K562 (cell line): ENCODE measurements at regions not wholly inside any gene's neighbourhood (a gene's known extent, or its start where the extent isn't known, plus 50 kb on each side); places are given as distances from the start of the nearest gene placed in this dataset.

Source experiments
- ATAC-seq: fragments of 200-7000 bp; cut with Tn5 transposase; 3 replicates; pipeline ENCODE4 v1.9.1; 2020; ENCODE audit warnings: moderate library complexity
- BruUV-seq: library from RNA; stranded (reverse); fragments of 400-500 nt; replicated peaks from 2 replicates; lab custom pipeline; 2021; lab: Mats Ljungman, UMichigan
- CTCF ChIA-PET: fragments of 300-600 bp; formaldehyde crosslinking; extraction: SDS; loops from one replicate; lab custom pipeline; 2021; ENCODE audit warnings: low intra/inter-chr PET ratio; lab: Yijun Ruan, JAX
- POLR2A ChIA-PET: fragments of 300-600, 350-650 bp; sonication (Branson Sonifier 250); formaldehyde crosslinking; extraction: SDS; loops from one replicate; lab custom pipeline; 2021; ENCODE audit warnings: antibody characterized with exemption, inconsistent platforms; lab: Yijun Ruan, JAX
- DNase-seq, 4 experiments: peaks; one replicate each; pipeline versions ENCODE4 v3.0.0 to v3.0.0-alpha.2; 2011 to 2018; ENCODE audit warnings: low spot score in 3 of 4, mixed read lengths in 3 of 4; ENCODE audit errors: extremely low read depth in 1 of 4
- FAIRE-seq: peaks from 2 replicates; lab custom pipeline; 2011; peaks lifted over from hg19 to GRCh38; lab: Jason Lieb, UNC
- H2AFZ ChIP-seq: 2 replicates; pipeline ENCODE4 v1.6.0; 2011; ENCODE audit warnings: low read depth, low read length, control low read depth, inconsistent platforms
- H3K27ac ChIP-seq: fragments of 200-600 bp; 3 replicates; pipeline ENCODE4 v1.8.0; 2011; ENCODE audit warnings: low read depth, mild to moderate bottlenecking, control low read depth, inconsistent platforms, low read length, moderate library complexity, mixed read lengths; ENCODE audit errors: extremely low read depth
- H3K27me3 ChIP-seq, 2 experiments: fragments of 300-600 bp in 1 of 2; 2 replicates in 1 of 2; 3 replicates in 1 of 2; pipeline versions ENCODE4 v1.6.0 to v1.8.0; 2011; ENCODE audit warnings: inconsistent platforms in 2 of 2, low read length in 2 of 2, mild to moderate bottlenecking in 1 of 2, mixed read lengths in 1 of 2, moderate library complexity in 1 of 2; ENCODE audit not compliant: control insufficient read depth in 2 of 2, insufficient read depth in 2 of 2
- H3K36me3 ChIP-seq: fragments of 300-600 bp; 3 replicates; pipeline ENCODE4 v1.8.0; 2011; ENCODE audit warnings: mild to moderate bottlenecking, low read length, inconsistent platforms; ENCODE audit not compliant: control insufficient read depth, insufficient read depth
- H3K4me1 ChIP-seq, 2 experiments: fragments of 200-600 bp in 1 of 2; replicated peaks in 1 of 2; 2 replicates in 1 of 2; 3 replicates in 1 of 2; pipeline versions ENCODE4 v1.5.1 to v1.8.0; 2011; ENCODE audit warnings: inconsistent platforms in 2 of 2, low read length in 2 of 2, mild to moderate bottlenecking in 1 of 2, mixed read lengths in 1 of 2, moderate library complexity in 1 of 2; ENCODE audit not compliant: control insufficient read depth in 2 of 2, insufficient read depth in 2 of 2
- H3K4me2 ChIP-seq: 2 replicates; pipeline ENCODE4 v1.6.1; 2011; ENCODE audit warnings: low read length, control low read depth, inconsistent platforms, mixed read lengths; ENCODE audit not compliant: insufficient read depth
- H3K4me3 ChIP-seq: fragments of 200-600 bp; sonication (generic), shearing (Covaris generic); 2 replicates; pipeline ENCODE4 v1.5.1; 2016; ENCODE audit warnings: control low read depth, inconsistent platforms
- H3K79me2 ChIP-seq: fragments of 200-600 bp; 3 replicates; pipeline ENCODE4 v1.8.0; 2011; ENCODE audit warnings: low read length, inconsistent platforms; ENCODE audit not compliant: control insufficient read depth, insufficient read depth
- H3K9ac ChIP-seq, 2 experiments: 2 replicates each; pipeline versions ENCODE4 v1.6.0 to v1.6.1; 2011; ENCODE audit warnings: low read depth in 2 of 2, low read length in 2 of 2, control low read depth in 1 of 2, inconsistent platforms in 1 of 2, mild to moderate bottlenecking in 1 of 2, mixed read lengths in 1 of 2; ENCODE audit not compliant: insufficient read depth in 1 of 2
- H3K9me1 ChIP-seq: one replicate; pipeline ENCODE4 v1.6.0; 2011; ENCODE audit warnings: inconsistent platforms, mild to moderate bottlenecking, low read length, moderate library complexity; ENCODE audit not compliant: control insufficient read depth, insufficient read depth
- H3K9me3 ChIP-seq: replicated peaks from 2 replicates; pipeline ENCODE4 v1.5.1; 2011; ENCODE audit warnings: low read depth, low read length, inconsistent platforms; ENCODE audit not compliant: control insufficient read depth, insufficient read depth
- H4K20me1 ChIP-seq: replicated peaks from 2 replicates; pipeline ENCODE4 v1.6.1; 2011; ENCODE audit warnings: low read length, inconsistent platforms, mixed read lengths; ENCODE audit not compliant: control insufficient read depth, insufficient read depth
- MECOM ChIP-seq: fragments of 250-450 bp; sonication (Bioruptor Pico); IDR thresholded peaks from 2 replicates; pipeline ENCODE4 v1.8.0; 2022; ENCODE audit warnings: inconsistent platforms
- MTA3 ChIP-seq: fragments of 450-650 bp; formaldehyde crosslinking; IDR thresholded peaks from 2 replicates; pipeline ENCODE4 v1.6.1; 2017; ENCODE audit warnings: mild to moderate bottlenecking, borderline replicate concordance
- PCBP2 ChIP-seq: fragments of 200-400 bp; formaldehyde crosslinking; IDR thresholded peaks from 2 replicates; pipeline ENCODE4 v1.6.1; 2018; ENCODE audit warnings: low read length, low read depth, mild to moderate bottlenecking, moderate library complexity; ENCODE audit not compliant: poor library complexity, severe bottlenecking
- RBM25 ChIP-seq: fragments of 200-400 bp; formaldehyde crosslinking; IDR thresholded peaks from 2 replicates; pipeline ENCODE4 v1.6.1; 2018; ENCODE audit warnings: low read length, low read depth, moderate library complexity; ENCODE audit not compliant: severe bottlenecking
- RNF2 ChIP-seq: sonication (generic); IDR thresholded peaks from 2 replicates; pipeline ENCODE4 v1.6.1; 2016
- SETDB1 ChIP-seq: IDR thresholded peaks from one replicate; pipeline ENCODE4 v1.6.1; 2012; ENCODE audit warnings: low read length, control low read depth, inconsistent platforms
- SIRT6 ChIP-seq: IDR thresholded peaks from one replicate; pipeline ENCODE4 v1.6.1; 2012; ENCODE audit warnings: low read depth, mild to moderate bottlenecking, control low read depth, inconsistent platforms, low read length, moderate library complexity
- SMARCE1 ChIP-seq: fragments of 450-650 bp; IDR thresholded peaks from 2 replicates; pipeline ENCODE4 v1.7.1; 2016; ENCODE audit warnings: mild to moderate bottlenecking
- ZNF436 ChIP-seq: fragments of 250-450, 450-650 bp; sonication (Bioruptor Pico); formaldehyde crosslinking; IDR thresholded peaks from 2 replicates; pipeline ENCODE4 v1.7.0; 2020; ENCODE audit warnings: mild to moderate bottlenecking
- ZNF75A ChIP-seq: fragments of 450-650 bp; formaldehyde crosslinking; IDR thresholded peaks from 2 replicates; pipeline ENCODE4 v1.4.0; 2020; ENCODE audit warnings: mild to moderate bottlenecking
- WGBS: fragments of 100-300 bp; shearing (Covaris generic); methylation state at CpG from one replicate; pipeline ENCODE4 v1.1.6; 2016; ENCODE audit warnings: low coverage, mixed read lengths; ENCODE audit not compliant: insufficient coverage; ENCODE audit errors: missing lambda C conversion rate; 5-methylcytosine and 5-hydroxymethylcytosine counted together
- in situ Hi-C: fragments of 300-500 bp; cut with MboI; formaldehyde crosslinking; loops from 4 replicates; pipeline ENCODE4 v1.15.0; 2018; ENCODE audit warnings: inconsistent platforms, mixed read lengths
- intact Hi-C: fragments of 100-400 bp; cut with micrococcal nuclease; formaldehyde crosslinking; loops from 2 replicates; pipeline ENCODE4 v1.14.2; 2022
- TF ChIP-seq, protein P1 (sequence below), 2 experiments: fragments of 450-650 bp; formaldehyde crosslinking in 1 of 2; IDR thresholded peaks; 2 replicates each; pipeline versions ENCODE4 v1.4.0 to v1.6.1; 2014 to 2020; ENCODE audit warnings: mild to moderate bottlenecking in 2 of 2, borderline replicate concordance in 1 of 2, low read depth in 1 of 2
- TF ChIP-seq, protein P2 (sequence below): sonication (generic); formaldehyde crosslinking; IDR thresholded peaks from 2 replicates; pipeline ENCODE4 v1.8.1; 2022; ENCODE audit warnings: missing genetic modification reagents

DNA sequence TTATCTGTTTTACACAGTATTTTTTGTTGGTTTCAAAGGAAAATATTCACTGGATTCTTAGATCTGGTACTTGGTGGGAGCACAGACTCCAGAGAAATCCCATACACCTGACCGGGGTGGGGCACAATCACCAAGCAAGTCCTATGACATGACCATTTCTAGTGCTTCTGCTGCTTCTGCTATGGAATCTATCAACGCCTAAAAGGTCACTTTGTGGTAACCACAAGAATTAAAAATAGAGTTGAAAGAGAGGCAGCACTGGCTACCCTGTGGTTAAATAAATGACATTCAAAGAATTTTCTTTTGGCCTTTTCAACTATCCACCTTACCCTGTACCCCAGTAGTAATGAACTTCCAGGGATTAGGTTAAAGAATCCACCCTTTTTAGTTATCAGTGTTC is 329.9 kb upstream of the VWC2 start (continued):
- TF ChIP-seq SETDB1: no peak

DNA sequence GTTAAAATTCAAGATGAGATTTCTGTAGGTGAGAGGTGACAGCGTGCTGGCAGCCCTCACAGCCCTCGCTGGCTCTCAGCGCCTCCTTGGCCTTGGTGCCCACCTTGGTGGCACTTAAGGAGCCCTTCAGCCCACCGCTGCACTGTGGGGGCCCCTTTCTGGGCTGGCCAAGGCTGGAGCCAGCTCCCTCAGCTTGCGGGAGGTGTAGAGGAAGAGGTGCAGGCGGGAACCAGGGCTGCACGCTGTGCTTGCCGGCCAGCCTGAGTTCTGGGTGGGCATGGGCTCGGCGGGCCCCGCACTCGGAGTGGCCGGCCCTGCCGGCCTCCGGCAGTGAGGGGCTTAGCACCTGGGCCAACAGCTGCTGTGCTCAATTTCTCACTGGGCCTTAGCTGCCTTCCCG is 320.0 kb upstream of the VWC2 start:
- no peak overlapping the region for H3K4me3 ChIP-seq
- ATAC-seq (no peak), FAIRE-seq (no peak), DNase-seq (no peak)
- H3K4me1 ChIP-seq: no peaks in the 10 kb centered on the region
- H3K36me3 ChIP-seq: no peaks in the 10 kb centered on the region
- H3K9ac ChIP-seq: no peak overlapping the region
- no peaks in the 10 kb centered on the region for H3K27me3 ChIP-seq
- intact Hi-C loops: no loop called here
- H3K27ac ChIP-seq: no peak overlapping the region
- BruUV-seq: no TSS peak
- H3K9me1 ChIP-seq: no peaks in the 10 kb centered on the region
- in situ Hi-C loops: no loop called here
- WGBS: 0% methylated on average over 7 of the region's 16 CpGs
- POLR2A ChIA-PET: no interaction called here
- H2AFZ ChIP-seq: no peak overlapping the region
- no peak overlapping the region for H3K4me2 ChIP-seq
- no peaks in the 10 kb centered on the region for H4K20me1 ChIP-seq
- no peaks in the 10 kb centered on the region for H3K9me3 ChIP-seq
- CTCF ChIA-PET: no interaction called here
- no peaks in the 10 kb centered on the region for H3K79me2 ChIP-seq
- no peak for TF ChIP-seq RNF2
- TF ChIP-seq RBM25: no peak
- TF ChIP-seq MTA3: no peak
- TF ChIP-seq SIRT6: no peak
- TF ChIP-seq ZNF75A: no peak
- TF ChIP-seq ZNF436 (CRISPR knock-in tag): no peak
- TF ChIP-seq, protein P1, sequence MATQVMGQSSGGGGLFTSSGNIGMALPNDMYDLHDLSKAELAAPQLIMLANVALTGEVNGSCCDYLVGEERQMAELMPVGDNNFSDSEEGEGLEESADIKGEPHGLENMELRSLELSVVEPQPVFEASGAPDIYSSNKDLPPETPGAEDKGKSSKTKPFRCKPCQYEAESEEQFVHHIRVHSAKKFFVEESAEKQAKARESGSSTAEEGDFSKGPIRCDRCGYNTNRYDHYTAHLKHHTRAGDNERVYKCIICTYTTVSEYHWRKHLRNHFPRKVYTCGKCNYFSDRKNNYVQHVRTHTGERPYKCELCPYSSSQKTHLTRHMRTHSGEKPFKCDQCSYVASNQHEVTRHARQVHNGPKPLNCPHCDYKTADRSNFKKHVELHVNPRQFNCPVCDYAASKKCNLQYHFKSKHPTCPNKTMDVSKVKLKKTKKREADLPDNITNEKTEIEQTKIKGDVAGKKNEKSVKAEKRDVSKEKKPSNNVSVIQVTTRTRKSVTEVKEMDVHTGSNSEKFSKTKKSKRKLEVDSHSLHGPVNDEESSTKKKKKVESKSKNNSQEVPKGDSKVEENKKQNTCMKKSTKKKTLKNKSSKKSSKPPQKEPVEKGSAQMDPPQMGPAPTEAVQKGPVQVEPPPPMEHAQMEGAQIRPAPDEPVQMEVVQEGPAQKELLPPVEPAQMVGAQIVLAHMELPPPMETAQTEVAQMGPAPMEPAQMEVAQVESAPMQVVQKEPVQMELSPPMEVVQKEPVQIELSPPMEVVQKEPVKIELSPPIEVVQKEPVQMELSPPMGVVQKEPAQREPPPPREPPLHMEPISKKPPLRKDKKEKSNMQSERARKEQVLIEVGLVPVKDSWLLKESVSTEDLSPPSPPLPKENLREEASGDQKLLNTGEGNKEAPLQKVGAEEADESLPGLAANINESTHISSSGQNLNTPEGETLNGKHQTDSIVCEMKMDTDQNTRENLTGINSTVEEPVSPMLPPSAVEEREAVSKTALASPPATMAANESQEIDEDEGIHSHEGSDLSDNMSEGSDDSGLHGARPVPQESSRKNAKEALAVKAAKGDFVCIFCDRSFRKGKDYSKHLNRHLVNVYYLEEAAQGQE (IDR thresholded peaks at IDR 0.05; ENCODE audit: borderline replicate concordance): no peak
- TF ChIP-seq, protein P1 (CRISPR knock-in tag; IDR thresholded peaks at IDR 0.05; ENCODE audit: low read depth): no peak
- no peak for TF ChIP-seq SMARCE1
- TF ChIP-seq MECOM: no peak
- no peak for TF ChIP-seq PCBP2
- TF ChIP-seq, protein P2, sequence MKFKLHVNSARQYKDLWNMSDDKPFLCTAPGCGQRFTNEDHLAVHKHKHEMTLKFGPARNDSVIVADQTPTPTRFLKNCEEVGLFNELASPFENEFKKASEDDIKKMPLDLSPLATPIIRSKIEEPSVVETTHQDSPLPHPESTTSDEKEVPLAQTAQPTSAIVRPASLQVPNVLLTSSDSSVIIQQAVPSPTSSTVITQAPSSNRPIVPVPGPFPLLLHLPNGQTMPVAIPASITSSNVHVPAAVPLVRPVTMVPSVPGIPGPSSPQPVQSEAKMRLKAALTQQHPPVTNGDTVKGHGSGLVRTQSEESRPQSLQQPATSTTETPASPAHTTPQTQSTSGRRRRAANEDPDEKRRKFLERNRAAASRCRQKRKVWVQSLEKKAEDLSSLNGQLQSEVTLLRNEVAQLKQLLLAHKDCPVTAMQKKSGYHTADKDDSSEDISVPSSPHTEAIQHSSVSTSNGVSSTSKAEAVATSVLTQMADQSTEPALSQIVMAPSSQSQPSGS (CRISPR knock-in tag): no peak
